HCT116 (cell line): ENCODE measurements at regions not wholly inside any gene's neighbourhood (a gene's known extent, or its start where the extent isn't known, plus 50 kb on each side); places are given as distances from the start of the nearest gene placed in this dataset.

ENCODE experiments used
- ATAC-seq: fragments of 200-7000 bp; cut with Tn5 transposase; 2 replicates; pipeline ENCODE4 v1.9.1; 2020; ENCODE audit warnings: mild to moderate bottlenecking, moderate library complexity
- BruUV-seq: library from RNA; stranded (reverse); fragments of 400-500 nt; replicated peaks from 2 replicates; lab custom pipeline; 2021; lab: Mats Ljungman, UMichigan
- CTCF ChIA-PET: fragments of 300-600 bp; sonication (Branson Sonifier 250); formaldehyde crosslinking; loops from one replicate; lab custom pipeline; 2021; ENCODE audit warnings: antibody characterized with exemption; lab: Charles Lee
- POLR2A ChIA-PET: fragments of 300-600, 350-600 bp; sonication (Branson Sonifier 250); formaldehyde crosslinking; loops from one replicate; lab custom pipeline; 2021; ENCODE audit warnings: antibody characterized with exemption; lab: Charles Lee
- RAD21 ChIA-PET, 2 experiments: fragments of 300-600 bp; sonication (Branson Sonifier 250); formaldehyde crosslinking; loops; one replicate each; lab custom pipeline; 2023; ENCODE audit warnings: low total read pairs in 2 of 2; ENCODE audit not compliant: uncharacterized antibody in 2 of 2, unreplicated experiment in 2 of 2, low non-redundant PET in 1 of 2; lab: Charles Lee
- DNase-seq: peaks from one replicate; pipeline ENCODE4 v3.0.0-alpha.2; 2010; ENCODE audit warnings: low read depth, low spot score
- H2AFZ ChIP-seq: fragments of 200-600 bp; shearing (Covaris generic), sonication (generic); 2 replicates; pipeline ENCODE4 v1.6.1; 2017; ENCODE audit warnings: low read depth, mixed run types, mixed read lengths, antibody characterized with exemption, low read length; ENCODE audit not compliant: poor library complexity, severe bottlenecking
- H3K27ac ChIP-seq: 2 replicates; pipeline ENCODE4 v1.5.1; 2012; ENCODE audit warnings: low read depth, low read length
- H3K27me3 ChIP-seq: fragments of 200-600 bp; sonication (generic); 2 replicates; pipeline ENCODE4 v1.6.1; 2016; ENCODE audit warnings: mixed run types, low read length, mixed read lengths; ENCODE audit not compliant: insufficient read depth
- H3K36me3 ChIP-seq, 2 experiments: fragments of 200-500 bp in 1 of 2; fragments of 200-600 bp in 1 of 2; sonication (Bioruptor generic) in 1 of 2; sonication (generic) in 1 of 2; 2 replicates each; pipeline versions ENCODE4 v1.5.1 to v1.6.1; 2014 to 2016; ENCODE audit warnings: low read length in 2 of 2, inconsistent platforms in 1 of 2, mixed read lengths in 1 of 2, mixed run types in 1 of 2; ENCODE audit not compliant: insufficient read depth in 2 of 2, control insufficient read depth in 1 of 2
- H3K4me1 ChIP-seq, 2 experiments: fragments of 200-600 bp in 1 of 2; sonication (generic) in 1 of 2; 2 replicates each; pipeline versions ENCODE4 v1.5.1 to v1.6.1; 2012 to 2017; ENCODE audit warnings: low read length in 2 of 2, inconsistent platforms in 1 of 2, mild to moderate bottlenecking in 1 of 2, mixed read lengths in 1 of 2, mixed run types in 1 of 2, moderate library complexity in 1 of 2; ENCODE audit not compliant: insufficient read depth in 2 of 2, control insufficient read depth in 1 of 2
- H3K4me2 ChIP-seq: fragments of 200-600 bp; sonication (generic); 2 replicates; pipeline ENCODE4 v1.6.1; 2017; ENCODE audit warnings: mixed run types, low read length, mixed read lengths
- H3K4me3 ChIP-seq, 2 experiments: fragments of 200-600 bp in 1 of 2; sonication (generic) in 1 of 2; replicated peaks in 1 of 2; 2 replicates each; pipeline ENCODE4 v1.5.1; 2011 to 2016; ENCODE audit warnings: low read length in 2 of 2, control low read depth in 1 of 2, low read depth in 1 of 2, mild to moderate bottlenecking in 1 of 2, mixed read lengths in 1 of 2, mixed run types in 1 of 2
- H3K79me2 ChIP-seq: fragments of 200-600 bp; sonication (generic); 2 replicates; pipeline ENCODE4 v1.6.1; 2017; ENCODE audit warnings: mild to moderate bottlenecking, mixed run types, low read length, moderate library complexity, mixed read lengths; ENCODE audit not compliant: insufficient read depth
- H3K9ac ChIP-seq: fragments of 200-600 bp; sonication (generic); 2 replicates; pipeline ENCODE4 v1.6.1; 2016; ENCODE audit warnings: low read length, mixed read lengths
- H3K9me2 ChIP-seq: fragments of 200-600 bp; sonication (generic), shearing (Covaris generic); 2 replicates; pipeline ENCODE4 v1.6.1; 2017; ENCODE audit warnings: mixed run types, mild to moderate bottlenecking, moderate library complexity; ENCODE audit not compliant: insufficient read depth
- H3K9me3 ChIP-seq, 2 experiments: fragments of 200-500 bp in 1 of 2; fragments of 200-600 bp in 1 of 2; sonication (Bioruptor generic) in 1 of 2; sonication (generic) in 1 of 2; 2 replicates each; pipeline ENCODE4 v1.6.1; 2014 to 2017; ENCODE audit warnings: low read length in 2 of 2, mixed read lengths in 2 of 2, inconsistent platforms in 1 of 2, low read depth in 1 of 2, mild to moderate bottlenecking in 1 of 2, mixed run types in 1 of 2, moderate library complexity in 1 of 2; ENCODE audit not compliant: control insufficient read depth in 1 of 2, insufficient read depth in 1 of 2
- H4K20me1 ChIP-seq: fragments of 200-600 bp; sonication (generic), shearing (Covaris generic); 2 replicates; pipeline ENCODE4 v1.6.1; 2017; ENCODE audit warnings: mixed run types, mild to moderate bottlenecking, moderate library complexity; ENCODE audit not compliant: insufficient read depth
- CBX3 ChIP-seq: IDR thresholded peaks from 2 replicates; pipeline ENCODE4 v1.6.1; 2012; ENCODE audit warnings: low read depth
- CEBPB ChIP-seq: IDR thresholded peaks from 2 replicates; pipeline ENCODE4 v1.6.1; 2012; ENCODE audit warnings: low read depth
- CTCF ChIP-seq, 3 experiments: fragments of 200-600 bp in 1 of 3; sonication (generic) in 1 of 3; IDR thresholded peaks in 2 of 3; conservative IDR thresholded peaks in 1 of 3; 2 replicates each; pipeline ENCODE4 v1.5.1; 2012 to 2017; ENCODE audit warnings: low read depth in 2 of 3, low read length in 2 of 3, antibody characterized with exemption in 1 of 3, borderline replicate concordance in 1 of 3, control low read depth in 1 of 3, mild to moderate bottlenecking in 1 of 3, mixed read lengths in 1 of 3, mixed run types in 1 of 3, moderate library complexity in 1 of 3; ENCODE audit not compliant: insufficient read depth in 1 of 3
- EGR1 ChIP-seq: IDR thresholded peaks from 2 replicates; pipeline ENCODE4 v1.6.1; 2012; ENCODE audit warnings: low read depth
- ELF1 ChIP-seq: IDR thresholded peaks from 2 replicates; pipeline ENCODE4 v1.6.1; 2012; ENCODE audit warnings: low read depth, borderline replicate concordance
- EZH2 ChIP-seq: fragments of 200-600 bp; sonication (generic); IDR thresholded peaks from 2 replicates; pipeline ENCODE4 v1.6.1; 2017; ENCODE audit warnings: antibody characterized with exemption, mixed run types
- EZH2phosphoT487 ChIP-seq: fragments of 200-600 bp; IDR thresholded peaks from 2 replicates; pipeline ENCODE4 v1.6.1; 2018; ENCODE audit warnings: antibody characterized with exemption, borderline replicate concordance
- FOSL1 ChIP-seq: IDR thresholded peaks from 2 replicates; pipeline ENCODE4 v1.6.1; 2012; ENCODE audit warnings: low read depth
- JUND ChIP-seq: IDR thresholded peaks from 2 replicates; pipeline ENCODE4 v1.6.1; 2012
- MAX ChIP-seq: IDR thresholded peaks from 2 replicates; pipeline ENCODE4 v1.6.1; 2012
- POLR2A ChIP-seq: IDR thresholded peaks from 2 replicates; pipeline ENCODE4 v1.7.0; 2011; ENCODE audit warnings: borderline replicate concordance; ENCODE audit not compliant: insufficient read depth, insufficient read length; ENCODE audit errors: extremely low read depth
- POLR2AphosphoS5 ChIP-seq: IDR thresholded peaks from 2 replicates; pipeline ENCODE4 v1.6.1; 2011; ENCODE audit warnings: mild to moderate bottlenecking, low read depth, low read length, moderate library complexity
- RAD21 ChIP-seq: IDR thresholded peaks from 2 replicates; pipeline ENCODE4 v1.6.1; 2012; ENCODE audit warnings: low read depth, mild to moderate bottlenecking
- REST ChIP-seq: IDR thresholded peaks from 2 replicates; pipeline ENCODE4 v1.6.1; 2012; ENCODE audit warnings: low read depth
- SP1 ChIP-seq: IDR thresholded peaks from 2 replicates; pipeline ENCODE4 v1.6.1; 2012; ENCODE audit warnings: low read depth
- YY1 ChIP-seq: IDR thresholded peaks from 2 replicates; pipeline ENCODE4 v1.6.1; 2011; ENCODE audit warnings: low read length, low read depth, moderate library complexity, mild to moderate bottlenecking; ENCODE audit not compliant: insufficient replicate concordance; ENCODE audit errors: extremely low read depth
- ZBTB33 ChIP-seq: IDR thresholded peaks from 2 replicates; pipeline ENCODE4 v1.6.1; 2011; ENCODE audit warnings: mild to moderate bottlenecking, low read length, moderate library complexity; ENCODE audit not compliant: insufficient replicate concordance; ENCODE audit errors: extremely low read depth
- intact Hi-C: fragments of 100-400 bp; cut with micrococcal nuclease; formaldehyde crosslinking; loops from 2 replicates; pipeline ENCODE4 v1.10.0; 2022

- no peak for TF ChIP-seq CTCF (IDR thresholded peaks at IDR 0.05 in 2 of 3, conservative IDR thresholded peaks at IDR 0.05 in 1 of 3; ENCODE audit: borderline replicate concordance in 1 of 3, insufficient read depth in 1 of 3, low read depth in 2 of 3, low read length in 2 of 3)
- no peak for TF ChIP-seq POLR2AphosphoS5
- TF ChIP-seq MAX, result no peak
- TF ChIP-seq CEBPB, result no peak
- TF ChIP-seq RAD21, result no peak
- TF ChIP-seq, all 23 proteins: peak for 0
Measured at GRCh38 chr9:99360026-99360425, 137.9 kb downstream of the SEC61B start (continued).

- Histone ChIP-seq H3K4me3 (no peak overlapping the region), H4K20me1 (no peaks in the 10 kb centered on the region), H3K4me2 (no peak overlapping the region), H3K79me2 (no peaks in the 10 kb centered on the region), H3K27me3 (peaks cover 30% of the 10 kb centered on the region), H3K36me3 (no peaks in the 10 kb centered on the region), H3K9me3 (no peaks in the 10 kb centered on the region), H2AFZ (no peak overlapping the region), H3K9me2 (no peaks in the 10 kb centered on the region), H3K4me1 (peaks cover 5 to 12% of the 10 kb centered on the region in 2 experiments; a peak in 1 of 4 replicates), H3K9ac (no peak overlapping the region), H3K27ac (no peak overlapping the region)
- ChIA-PET CTCF (no interaction called here), RAD21 (no interaction called here), POLR2A (no interaction called here)
- no peak for ATAC-seq
- BruUV-seq, result no TSS peak
- no peak for DNase-seq
- intact Hi-C loops, result no loop called here
- no peak for TF ChIP-seq EGR1
- TF ChIP-seq JUND, result no peak
- TF ChIP-seq ZBTB33, result no peak
- TF ChIP-seq YY1, result no peak
- no peak for TF ChIP-seq REST
- no peak for TF ChIP-seq EZH2
- TF ChIP-seq POLR2AphosphoS5, result no peak
- TF ChIP-seq EZH2phosphoT487, result no peak
- TF ChIP-seq ELF1, result no peak
- no peak for TF ChIP-seq FOSL1
- TF ChIP-seq POLR2A, result no peak
- no peak for TF ChIP-seq CBX3
- TF ChIP-seq SP1, result no peak
Measured at GRCh38 chr9:99361817-99362216, 139.7 kb downstream of the SEC61B start.
